PC-9 (cell line): ENCODE measurements at regions not wholly inside any gene's neighbourhood (a gene's known extent, or its start where the extent isn't known, plus 50 kb on each side); places are given as distances from the start of the nearest gene placed in this dataset.

ENCODE experiments used
- BruUV-seq: library from RNA; stranded (reverse); fragments of 400-500 nt; replicated peaks from 2 replicates; lab custom pipeline; 2021; lab: Mats Ljungman, UMichigan
- CTCF ChIA-PET: fragments of 300-600 bp; sonication (Branson Sonifier 250); formaldehyde crosslinking; loops from one replicate; lab custom pipeline; 2022; ENCODE audit warnings: antibody characterized with exemption; lab: Charles Lee
- POLR2A ChIA-PET: fragments of 300-600 bp; sonication (Branson Sonifier 250); formaldehyde crosslinking; loops from one replicate; lab custom pipeline; 2022; ENCODE audit warnings: antibody characterized with exemption; ENCODE audit not compliant: unreplicated experiment; lab: Charles Lee
- DNase-seq, 2 experiments: peaks; one replicate each; pipeline versions ENCODE4 v3.0.0 to v3.0.0-alpha.2; 2015 to 2022; ENCODE audit warnings: mixed read lengths in 1 of 2
- H2AFZ ChIP-seq: fragments of 200-600 bp; sonication (generic); 2 replicates; pipeline ENCODE4 v1.8.1; 2017; ENCODE audit warnings: antibody characterized with exemption
- H3F3A ChIP-seq: fragments of 200-600 bp; sonication (generic); 2 replicates; pipeline ENCODE4 v1.8.1; 2017; ENCODE audit warnings: antibody characterized with exemption, mild to moderate bottlenecking, low read depth; ENCODE audit not compliant: insufficient read depth
- H3K27ac ChIP-seq: fragments of 200-600 bp; sonication (generic); 2 replicates; pipeline ENCODE4 v1.6.1; 2016; ENCODE audit warnings: mixed run types
- H3K27me3 ChIP-seq: fragments of 200-600 bp; sonication (generic); 2 replicates; pipeline ENCODE4 v1.6.1; 2016; ENCODE audit warnings: low read depth, mixed run types; ENCODE audit not compliant: insufficient read depth
- H3K36me3 ChIP-seq: fragments of 200-600 bp; sonication (generic); 2 replicates; pipeline ENCODE4 v1.6.1; 2016; ENCODE audit warnings: low read depth, mixed run types
- H3K4me1 ChIP-seq: fragments of 200-600 bp; sonication (generic); replicated peaks from 2 replicates; pipeline ENCODE4 v1.6.1; 2016; ENCODE audit warnings: mixed run types; ENCODE audit not compliant: insufficient read depth
- H3K4me2 ChIP-seq: fragments of 200-600 bp; sonication (generic); 2 replicates; pipeline ENCODE4 v1.6.1; 2017; ENCODE audit warnings: mixed run types
- H3K4me3 ChIP-seq: fragments of 200-600 bp; sonication (generic); 2 replicates; pipeline ENCODE4 v1.6.1; 2016; ENCODE audit warnings: mixed run types
- H3K79me2 ChIP-seq: fragments of 200-600 bp; sonication (generic); 2 replicates; pipeline ENCODE4 v1.6.1; 2017; ENCODE audit warnings: low read depth, mixed run types
- H3K9me2 ChIP-seq: fragments of 200-600 bp; sonication (generic); 2 replicates; pipeline ENCODE4 v1.8.1; 2017; ENCODE audit warnings: mild to moderate bottlenecking; ENCODE audit not compliant: insufficient read depth
- H3K9me3 ChIP-seq: fragments of 200-600 bp; sonication (generic); 2 replicates; pipeline ENCODE4 v1.8.1; 2016; ENCODE audit warnings: low read depth; ENCODE audit not compliant: insufficient read depth
- H4K20me1 ChIP-seq: fragments of 200-600 bp; sonication (generic); 2 replicates; pipeline ENCODE4 v1.8.1; 2017; ENCODE audit not compliant: insufficient read depth
- CTCF ChIP-seq: fragments of 200-600 bp; sonication (generic); conservative IDR thresholded peaks from 2 replicates; pipeline ENCODE4 v1.6.1; 2017; ENCODE audit warnings: mixed run types, antibody characterized with exemption, mild to moderate bottlenecking, moderate library complexity
- EZH2 ChIP-seq: fragments of 200-600 bp; sonication (generic); IDR thresholded peaks from 2 replicates; pipeline ENCODE4 v1.8.0; 2017; ENCODE audit warnings: antibody characterized with exemption, low read depth
- intact Hi-C: fragments of 100-400 bp; cut with micrococcal nuclease; formaldehyde crosslinking; loops from one replicate; pipeline ENCODE4 v1.10.0; 2022; ENCODE audit not compliant: unreplicated experiment

- intact Hi-C loops: no loop called here
- H3F3A ChIP-seq: no peaks in the 10 kb centered on the region
- DNase-seq: no peak
- no peaks in the 10 kb centered on the region for H4K20me1 ChIP-seq
- no peaks in the 10 kb centered on the region for H3K9me2 ChIP-seq
- H3K27me3 ChIP-seq: no peaks in the 10 kb centered on the region
- H3K4me3 ChIP-seq: no peak overlapping the region
- TF ChIP-seq CTCF (no peak), EZH2 (no peak)
- H3K79me2 ChIP-seq: no peaks in the 10 kb centered on the region
- no peak overlapping the region for H2AFZ ChIP-seq
- BruUV-seq: no TSS peak
- H3K4me2 ChIP-seq: no peak overlapping the region
- POLR2A ChIA-PET: no interaction called here
- H3K9me3 ChIP-seq: no peaks in the 10 kb centered on the region
- H3K27ac ChIP-seq: no peak overlapping the region
- CTCF ChIA-PET: no interaction called here
- H3K4me1 ChIP-seq: no peaks in the 10 kb centered on the region
- H3K36me3 ChIP-seq: no peaks in the 10 kb centered on the region
Observed at GRCh38 chr12:83689333-83689732, 1002.6 kb downstream of the TMTC2 start.

- no peaks in the 10 kb centered on the region for H3K9me2 ChIP-seq
- no peak overlapping the region for H3K4me3 ChIP-seq
- no peaks in the 10 kb centered on the region for H3F3A ChIP-seq
- ChIA-PET CTCF (no interaction called here), POLR2A (no interaction called here)
- no peaks in the 10 kb centered on the region; the same call in 1 of the 2 replicates for H4K20me1 ChIP-seq
- H3K79me2 ChIP-seq: no peaks in the 10 kb centered on the region
- no peak overlapping the region for H3K4me2 ChIP-seq
- H3K27ac ChIP-seq: no peak overlapping the region
- no peak overlapping the region for H2AFZ ChIP-seq
- TF ChIP-seq EZH2 (no peak), CTCF (no peak)
- no peaks in the 10 kb centered on the region for H3K27me3 ChIP-seq
- no peaks in the 10 kb centered on the region for H3K9me3 ChIP-seq
- no peak for DNase-seq
- intact Hi-C loops: no loop called here
- no TSS peak for BruUV-seq
- H3K36me3 ChIP-seq: no peaks in the 10 kb centered on the region
- no peaks in the 10 kb centered on the region for H3K4me1 ChIP-seq
Observed at GRCh38 chr12:83676781-83677295, 990.1 kb downstream of the TMTC2 start.

GRCh38 chr12:83666690-83667089 is 980.0 kb downstream of the TMTC2 start:
- H2AFZ ChIP-seq: no peak overlapping the region
- TF ChIP-seq EZH2 (no peak), CTCF (no peak)
- H4K20me1 ChIP-seq: no peaks in the 10 kb centered on the region
- intact Hi-C loops: no loop called here
- H3K36me3 ChIP-seq: no peaks in the 10 kb centered on the region
- H3K4me2 ChIP-seq: no peak overlapping the region
- no peaks in the 10 kb centered on the region for H3K4me1 ChIP-seq
- no TSS peak for BruUV-seq
- ChIA-PET CTCF (no interaction called here), POLR2A (no interaction called here)
- no peaks in the 10 kb centered on the region for H3K9me3 ChIP-seq
- no peaks in the 10 kb centered on the region for H3K79me2 ChIP-seq
- H3F3A ChIP-seq: no peaks in the 10 kb centered on the region
- no peak overlapping the region for H3K27ac ChIP-seq
- DNase-seq: no peak
- H3K4me3 ChIP-seq: no peak overlapping the region
- no peaks in the 10 kb centered on the region for H3K9me2 ChIP-seq
- no peaks in the 10 kb centered on the region for H3K27me3 ChIP-seq
